A549 (cell line): ENCODE measurements at regions not wholly inside any gene's neighbourhood (a gene's known extent, or its start where the extent isn't known, plus 50 kb on each side); places are given as distances from the start of the nearest gene placed in this dataset.

ENCODE experiments used
- ATAC-seq, 2 experiments: fragments of 200-7000 bp in 1 of 2; fragments of >200 bp in 1 of 2; cut with Nextera tagmentation in 1 of 2; cut with Tn5 transposase in 1 of 2; 3 replicates each; pipeline versions ENCODE4 v1.8.0 to v1.9.1; 2018 to 2020; ENCODE audit warnings: mild to moderate bottlenecking in 1 of 2, moderate library complexity in 1 of 2
- CTCF ChIA-PET: fragments of 300-600 bp; sonication (Branson Sonifier 250); formaldehyde crosslinking; extraction: SDS; loops from one replicate; lab custom pipeline; 2021; ENCODE audit warnings: antibody characterized with exemption, inconsistent platforms; lab: Yijun Ruan, JAX
- POLR2A ChIA-PET: fragments of 350-600 bp; formaldehyde crosslinking; extraction: SDS; loops from one replicate; lab custom pipeline; 2021; ENCODE audit warnings: antibody characterized with exemption, inconsistent platforms; lab: Yijun Ruan, JAX
- DNase-seq, 2 experiments: peaks; one replicate each; pipeline versions ENCODE4 v3.0.0 to v3.0.0-alpha.2; 2011 to 2016; ENCODE audit warnings: low read depth in 1 of 2, low spot score in 1 of 2
- FAIRE-seq: peaks from 2 replicates; lab custom pipeline; 2011; peaks lifted over from hg19 to GRCh38; lab: Jason Lieb, UNC
- H3K27ac ChIP-seq, 2 experiments: fragments of >200 bp; sonication (Bioruptor Twin); formaldehyde crosslinking; 3 replicates each; pipeline ENCODE4 v1.5.1; 2016 to 2017
- H3K4me1 ChIP-seq: fragments of >200 bp; sonication (Bioruptor Twin); formaldehyde crosslinking; 3 replicates; pipeline ENCODE4 v1.6.1; 2016
- H3K4me2 ChIP-seq: fragments of >200 bp; sonication (Bioruptor Twin); formaldehyde crosslinking; 3 replicates; pipeline ENCODE4 v1.6.1; 2016
- H3K4me3 ChIP-seq: fragments of >200 bp; sonication (Bioruptor Twin); formaldehyde crosslinking; 3 replicates; pipeline ENCODE4 v1.5.1; 2016
- H3K9me3 ChIP-seq: fragments of >200 bp; sonication (Bioruptor Twin); formaldehyde crosslinking; 3 replicates; pipeline ENCODE4 v1.6.1; 2016
- CBX8 ChIP-seq: fragments of 200-600 bp; sonication (generic); IDR thresholded peaks from 2 replicates; pipeline ENCODE4 v1.6.1; 2016
- CHD4 ChIP-seq: fragments of 200-600 bp; sonication (generic); IDR thresholded peaks from 2 replicates; pipeline ENCODE4 v1.6.1; 2016; ENCODE audit warnings: antibody characterized with exemption, mild to moderate bottlenecking, borderline replicate concordance
- EHMT2 ChIP-seq: fragments of 200-600 bp; sonication (generic); IDR thresholded peaks from 2 replicates; pipeline ENCODE4 v1.6.1; 2016; ENCODE audit warnings: antibody characterized with exemption, low read depth, mild to moderate bottlenecking, moderate library complexity
- FOSB ChIP-seq: fragments of 250-450 bp; sonication (Bioruptor Pico); IDR thresholded peaks from 2 replicates; pipeline ENCODE4 v1.5.0; 2020; ENCODE audit warnings: mild to moderate bottlenecking, moderate library complexity
- GATA3 ChIP-seq: IDR thresholded peaks from 2 replicates; pipeline ENCODE4 v1.6.1; 2012; ENCODE audit warnings: borderline replicate concordance
- HEYL ChIP-seq: fragments of 250-450 bp; sonication (Bioruptor Pico); IDR thresholded peaks from 2 replicates; pipeline ENCODE4 v1.8.0; 2021; ENCODE audit warnings: mild to moderate bottlenecking, moderate library complexity
- HOXA7 ChIP-seq: fragments of 250-450 bp; sonication (Bioruptor Pico); IDR thresholded peaks from 2 replicates; pipeline ENCODE4 v1.5.0; 2020; ENCODE audit warnings: mild to moderate bottlenecking, moderate library complexity
- JUN ChIP-seq, 2 experiments: fragments of >200 bp; sonication (Bioruptor Twin); formaldehyde crosslinking; IDR thresholded peaks; 2 replicates in 1 of 2; 3 replicates in 1 of 2; pipeline ENCODE4 v1.6.1; 2016 to 2017
- JUNB ChIP-seq: fragments of >200 bp; sonication (Bioruptor Twin); formaldehyde crosslinking; IDR thresholded peaks from 2 replicates; pipeline ENCODE4 v1.6.1; 2016
- MAFK ChIP-seq: fragments of 450-650 bp; IDR thresholded peaks from 2 replicates; pipeline ENCODE4 v1.6.1; 2014; ENCODE audit not compliant: partially characterized antibody
- NPAS2 ChIP-seq: fragments of 250-450 bp; sonication (Bioruptor Pico); IDR thresholded peaks from 2 replicates; pipeline ENCODE4 v1.8.0; 2022; ENCODE audit warnings: mild to moderate bottlenecking, moderate library complexity, borderline replicate concordance
- NR3C1 ChIP-seq: fragments of >200 bp; sonication (Bioruptor Twin); formaldehyde crosslinking; IDR thresholded peaks from 3 replicates; pipeline ENCODE4 v1.6.1; 2017
- RFX5 ChIP-seq: fragments of 450-650 bp; IDR thresholded peaks from 2 replicates; pipeline ENCODE4 v1.7.1; 2014; ENCODE audit warnings: antibody characterized with exemption, mild to moderate bottlenecking, moderate library complexity
- SMC3 ChIP-seq: fragments of >200 bp; sonication (Bioruptor Twin); formaldehyde crosslinking; IDR thresholded peaks from 3 replicates; pipeline ENCODE4 v1.6.1; 2018; ENCODE audit warnings: inconsistent platforms
- SREBF2 ChIP-seq: fragments of 450-650 bp; IDR thresholded peaks from 2 replicates; pipeline ENCODE4 v1.6.1; 2014; ENCODE audit warnings: mild to moderate bottlenecking, moderate library complexity
- TFCP2L1 ChIP-seq: fragments of 250-450 bp; sonication (Bioruptor Pico); IDR thresholded peaks from 2 replicates; pipeline ENCODE4 v1.5.0; 2021; ENCODE audit warnings: mild to moderate bottlenecking
- ZFP36 ChIP-seq: fragments of 450-650 bp; IDR thresholded peaks from 2 replicates; pipeline ENCODE4 v1.6.1; 2014; ENCODE audit warnings: borderline replicate concordance; ENCODE audit not compliant: partially characterized antibody
- ZNF302 ChIP-seq: fragments of 250-450 bp; sonication (Bioruptor Pico); IDR thresholded peaks from 2 replicates; pipeline ENCODE4 v1.9.0; 2021; ENCODE audit warnings: inconsistent platforms, mild to moderate bottlenecking, moderate library complexity
- WGBS: methylation state at CpG from one replicate; pipeline ENCODE4 v1.1.6; 2017; ENCODE audit errors: missing lambda C conversion rate; 5-methylcytosine and 5-hydroxymethylcytosine counted together
- TF ChIP-seq, protein P1 (sequence below): fragments of 200-600 bp; sonication (generic); IDR thresholded peaks from 2 replicates; pipeline ENCODE4 v1.6.1; 2016; ENCODE audit warnings: antibody characterized with exemption, mild to moderate bottlenecking, moderate library complexity
- TF ChIP-seq, protein P2 (sequence below): fragments of 450-650 bp; IDR thresholded peaks from 2 replicates; pipeline ENCODE4 v1.6.1; 2014; ENCODE audit warnings: antibody characterized with exemption
- TF ChIP-seq, protein P3 (sequence below): fragments of 150-350 bp; IDR thresholded peaks from 2 replicates; pipeline ENCODE4 v1.6.1; 2014; ENCODE audit warnings: low read depth, mild to moderate bottlenecking, low read length

DNA sequence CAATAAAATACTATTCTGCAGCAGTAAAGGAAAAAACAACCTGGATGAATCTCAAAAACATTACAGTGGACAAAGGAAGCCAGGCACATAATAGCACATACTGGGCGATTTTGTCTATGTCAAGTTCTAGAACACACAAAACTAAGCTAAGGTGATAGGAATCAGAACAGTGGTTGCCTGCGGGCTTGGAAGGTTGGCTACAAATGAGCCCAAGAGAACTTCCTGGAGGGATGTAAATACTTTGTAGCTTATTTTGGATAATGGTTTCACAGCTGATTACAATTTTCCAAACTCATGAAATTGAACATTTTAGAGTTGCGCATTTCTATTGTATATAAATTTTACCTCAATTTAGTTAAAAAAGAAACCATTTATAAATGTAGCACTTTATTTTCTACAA is 67.6 kb upstream of the CES5A start:
- ATAC-seq (no peak), FAIRE-seq (no peak)
- CTCF ChIA-PET: interaction anchor here (1.5 to 5.0 kb wide), 10 partner anchors 12 to 478 kb away, joined by 4 to 101 read pairs (median 16); no protein-coding TSS in a partner anchor

DNA sequence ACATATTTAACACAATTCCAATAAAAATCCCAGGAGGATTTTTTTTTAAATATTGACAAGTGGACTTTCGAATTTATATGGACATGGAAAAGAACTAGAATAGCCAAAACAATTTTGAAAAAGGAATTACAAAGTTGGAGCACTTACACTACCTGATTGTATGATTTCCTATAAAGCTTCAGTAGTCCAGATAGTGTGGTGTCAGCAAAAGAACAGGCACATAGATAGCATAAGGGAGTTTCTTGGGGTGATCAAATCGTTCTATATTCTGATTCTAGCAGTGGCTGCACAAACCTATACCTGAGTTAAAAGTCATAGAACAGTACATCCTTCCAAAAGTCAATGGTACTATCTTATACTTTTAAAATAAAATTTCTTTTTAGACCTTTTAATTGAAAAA is 66.4 kb upstream of the CES5A start:
- H3K27ac ChIP-seq: no peak overlapping the region
- no peaks in the 10 kb centered on the region; the same call in 2 of the 3 replicates for H3K9me3 ChIP-seq
- POLR2A ChIA-PET: no interaction called here
- H3K4me1 ChIP-seq: no peaks in the 10 kb centered on the region
- 1% methylated on average over 2 of the region's 2 CpGs for WGBS
- no peak for ATAC-seq
- H3K4me3 ChIP-seq: no peak overlapping the region
- TF ChIP-seq ZFP36 (no peak), MAFK (peak; percentile 22)
- TF ChIP-seq, all 56 proteins: peak for 1
- DNase-seq: no peak
- CTCF ChIA-PET: interaction anchor here (1.7 to 4.4 kb wide), 2 partner anchors 338 to 476 kb away, joined by 5 to 23 read pairs; no protein-coding TSS in a partner anchor
- FAIRE-seq: no peak
- no peak overlapping the region for H3K4me2 ChIP-seq

More for the DNA sequence above, 67.6 kb upstream of the CES5A start:
- no peak overlapping the region for H3K27ac ChIP-seq
- TF ChIP-seq TFCP2L1 (CRISPR knock-in tag) (no peak), HEYL (CRISPR knock-in tag) (no peak), SREBF2 (no peak), EHMT2 (no peak), HOXA7 (no peak), JUNB (no peak), ZFP36 (no peak), SMC3 (no peak), CHD4 (no peak), ZNF302 (no peak), JUN (IDR thresholded peaks at IDR 0.05) (no peak), NR3C1 (no peak), CBX8 (no peak), FOSB (CRISPR knock-in tag) (no peak)
- TF ChIP-seq, protein P1, sequence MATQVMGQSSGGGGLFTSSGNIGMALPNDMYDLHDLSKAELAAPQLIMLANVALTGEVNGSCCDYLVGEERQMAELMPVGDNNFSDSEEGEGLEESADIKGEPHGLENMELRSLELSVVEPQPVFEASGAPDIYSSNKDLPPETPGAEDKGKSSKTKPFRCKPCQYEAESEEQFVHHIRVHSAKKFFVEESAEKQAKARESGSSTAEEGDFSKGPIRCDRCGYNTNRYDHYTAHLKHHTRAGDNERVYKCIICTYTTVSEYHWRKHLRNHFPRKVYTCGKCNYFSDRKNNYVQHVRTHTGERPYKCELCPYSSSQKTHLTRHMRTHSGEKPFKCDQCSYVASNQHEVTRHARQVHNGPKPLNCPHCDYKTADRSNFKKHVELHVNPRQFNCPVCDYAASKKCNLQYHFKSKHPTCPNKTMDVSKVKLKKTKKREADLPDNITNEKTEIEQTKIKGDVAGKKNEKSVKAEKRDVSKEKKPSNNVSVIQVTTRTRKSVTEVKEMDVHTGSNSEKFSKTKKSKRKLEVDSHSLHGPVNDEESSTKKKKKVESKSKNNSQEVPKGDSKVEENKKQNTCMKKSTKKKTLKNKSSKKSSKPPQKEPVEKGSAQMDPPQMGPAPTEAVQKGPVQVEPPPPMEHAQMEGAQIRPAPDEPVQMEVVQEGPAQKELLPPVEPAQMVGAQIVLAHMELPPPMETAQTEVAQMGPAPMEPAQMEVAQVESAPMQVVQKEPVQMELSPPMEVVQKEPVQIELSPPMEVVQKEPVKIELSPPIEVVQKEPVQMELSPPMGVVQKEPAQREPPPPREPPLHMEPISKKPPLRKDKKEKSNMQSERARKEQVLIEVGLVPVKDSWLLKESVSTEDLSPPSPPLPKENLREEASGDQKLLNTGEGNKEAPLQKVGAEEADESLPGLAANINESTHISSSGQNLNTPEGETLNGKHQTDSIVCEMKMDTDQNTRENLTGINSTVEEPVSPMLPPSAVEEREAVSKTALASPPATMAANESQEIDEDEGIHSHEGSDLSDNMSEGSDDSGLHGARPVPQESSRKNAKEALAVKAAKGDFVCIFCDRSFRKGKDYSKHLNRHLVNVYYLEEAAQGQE: no peak
- TF ChIP-seq, protein P2, sequence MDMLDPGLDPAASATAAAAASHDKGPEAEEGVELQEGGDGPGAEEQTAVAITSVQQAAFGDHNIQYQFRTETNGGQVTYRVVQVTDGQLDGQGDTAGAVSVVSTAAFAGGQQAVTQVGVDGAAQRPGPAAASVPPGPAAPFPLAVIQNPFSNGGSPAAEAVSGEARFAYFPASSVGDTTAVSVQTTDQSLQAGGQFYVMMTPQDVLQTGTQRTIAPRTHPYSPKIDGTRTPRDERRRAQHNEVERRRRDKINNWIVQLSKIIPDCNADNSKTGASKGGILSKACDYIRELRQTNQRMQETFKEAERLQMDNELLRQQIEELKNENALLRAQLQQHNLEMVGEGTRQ: no peak
- TF ChIP-seq, protein P3, sequence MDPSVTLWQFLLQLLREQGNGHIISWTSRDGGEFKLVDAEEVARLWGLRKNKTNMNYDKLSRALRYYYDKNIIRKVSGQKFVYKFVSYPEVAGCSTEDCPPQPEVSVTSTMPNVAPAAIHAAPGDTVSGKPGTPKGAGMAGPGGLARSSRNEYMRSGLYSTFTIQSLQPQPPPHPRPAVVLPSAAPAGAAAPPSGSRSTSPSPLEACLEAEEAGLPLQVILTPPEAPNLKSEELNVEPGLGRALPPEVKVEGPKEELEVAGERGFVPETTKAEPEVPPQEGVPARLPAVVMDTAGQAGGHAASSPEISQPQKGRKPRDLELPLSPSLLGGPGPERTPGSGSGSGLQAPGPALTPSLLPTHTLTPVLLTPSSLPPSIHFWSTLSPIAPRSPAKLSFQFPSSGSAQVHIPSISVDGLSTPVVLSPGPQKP: no peak
- H3K4me1 ChIP-seq: no peaks in the 10 kb centered on the region
- POLR2A ChIA-PET: no interaction called here
- DNase-seq: no peak
- H3K4me3 ChIP-seq: no peak overlapping the region
- no peaks in the 10 kb centered on the region; the same call in 2 of the 3 replicates for H3K9me3 ChIP-seq
- WGBS: 57% methylated on average over 3 of the region's 3 CpGs
- H3K4me2 ChIP-seq: no peak overlapping the region

DNA sequence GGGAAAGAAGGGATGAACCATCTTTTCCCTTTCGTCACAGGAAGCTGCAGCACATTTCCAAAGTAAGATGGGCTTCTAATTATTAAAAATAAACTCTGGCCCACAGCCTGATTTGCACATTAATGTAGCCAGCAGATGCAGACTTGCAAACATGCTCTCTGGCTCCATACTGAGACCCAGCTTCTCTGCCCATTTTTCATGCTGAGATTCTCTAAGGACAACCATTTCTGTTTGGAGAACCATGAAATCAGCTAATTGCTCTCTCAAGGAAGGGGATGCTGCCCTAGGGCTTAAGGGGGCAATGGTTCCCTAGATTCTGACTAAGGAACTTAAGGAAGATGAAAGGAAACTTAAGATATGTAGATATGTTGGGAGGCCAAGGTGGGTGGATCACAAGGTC is 63.0 kb upstream of the CES5A start:
- ChIA-PET POLR2A (no interaction called here), CTCF (interaction anchor here (3.2 kb wide), 1 partner anchor 381 kb away, joined by 14 read pairs; no protein-coding TSS in a partner anchor)
- Histone ChIP-seq H3K9me3 (no peaks in the 10 kb centered on the region; the same call in 2 of the 3 replicates), H3K4me1 (no peaks in the 10 kb centered on the region), H3K27ac (no peak overlapping the region), H3K4me3 (no peak overlapping the region), H3K4me2 (no peak overlapping the region)
- TF ChIP-seq NPAS2 (CRISPR knock-in tag) (no peak), RFX5 (no peak), HEYL (CRISPR knock-in tag) (no peak), GATA3 (no peak)
- 0% methylated on average over 1 of the region's 1 CpG for WGBS
- no peak for DNase-seq
- FAIRE-seq: no peak
- ATAC-seq: no peak
